GM12878 (cell line): ENCODE measurements at regions not wholly inside any gene's neighbourhood (a gene's known extent, or its start where the extent isn't known, plus 50 kb on each side); places are given as distances from the start of the nearest gene placed in this dataset.

Experiments
- JUNB ChIP-seq: IDR thresholded peaks from 2 replicates; pipeline ENCODE4 v1.6.1; 2016; ENCODE audit warnings: antibody characterized with exemption, mild to moderate bottlenecking
- KAT2A ChIP-seq: conservative IDR thresholded peaks from 2 replicates; pipeline ENCODE4 v1.6.1; 2011; ENCODE audit warnings: low read depth, low read length; ENCODE audit not compliant: control insufficient read depth
- POLR2AphosphoS5 ChIP-seq: IDR thresholded peaks from 2 replicates; pipeline ENCODE4 v1.6.1; 2011; ENCODE audit warnings: mild to moderate bottlenecking, low read length, inconsistent platforms
- SRF ChIP-seq, 2 experiments: IDR thresholded peaks; 2 replicates each; pipeline ENCODE4 v1.6.1; 2011; ENCODE audit warnings: low read depth in 2 of 2, low read length in 2 of 2, mild to moderate bottlenecking in 1 of 2, moderate library complexity in 1 of 2
- TF ChIP-seq, protein P1 (sequence below): IDR thresholded peaks from 2 replicates; pipeline ENCODE4 v1.6.1; 2012; ENCODE audit warnings: low read depth, low read length, improper control_type of control experiment
- TF ChIP-seq, protein P2 (sequence below), 3 experiments: IDR thresholded peaks in 2 of 3; conservative IDR thresholded peaks in 1 of 3; 2 replicates each; pipeline ENCODE4 v1.5.1; 2011; ENCODE audit warnings: low read depth in 3 of 3, low read length in 3 of 3, mild to moderate bottlenecking in 3 of 3, control low read depth in 2 of 3, moderate library complexity in 2 of 3, inconsistent platforms in 1 of 3, mixed read lengths in 1 of 3; ENCODE audit not compliant: control insufficient read depth in 2 of 3, insufficient read depth in 1 of 3; ENCODE audit errors: extremely low read depth in 1 of 3
- TF ChIP-seq, protein P3 (sequence below): fragments of 450-650 bp; conservative IDR thresholded peaks from 2 replicates; pipeline ENCODE4 v1.6.1; 2017; ENCODE audit warnings: mild to moderate bottlenecking, moderate library complexity
- TF ChIP-seq, protein P4 (sequence below): fragments of 450-650 bp; IDR thresholded peaks from 2 replicates; pipeline ENCODE4 v1.6.1; 2017; ENCODE audit warnings: borderline replicate concordance

DNA sequence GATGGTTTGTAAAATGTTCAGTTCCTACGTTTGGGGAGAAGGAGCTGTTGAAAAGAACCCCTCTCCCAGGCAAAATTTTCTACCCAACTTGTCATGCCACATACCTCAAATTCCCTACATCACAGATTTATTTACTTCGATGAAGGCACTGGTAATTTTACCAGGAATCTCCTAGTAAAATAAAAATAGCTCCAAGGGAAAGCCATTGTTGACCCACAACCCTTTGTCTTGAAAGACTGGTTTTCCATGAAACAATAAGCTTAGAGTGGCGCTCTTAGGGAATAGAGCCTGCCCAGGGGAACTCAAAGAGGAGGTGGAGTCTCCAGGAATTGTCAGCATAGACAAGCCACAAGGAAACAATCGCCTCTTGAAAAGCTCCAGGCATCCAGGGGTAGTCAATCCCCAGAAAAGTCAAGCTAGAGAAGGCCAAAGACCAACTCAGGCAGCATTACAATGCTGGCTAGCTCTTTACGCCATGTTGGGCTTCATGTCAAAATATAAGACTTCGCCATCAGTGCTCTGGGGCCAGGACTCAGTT, 99.2 kb upstream of the RREB1 start:
- TF ChIP-seq, protein P1, sequence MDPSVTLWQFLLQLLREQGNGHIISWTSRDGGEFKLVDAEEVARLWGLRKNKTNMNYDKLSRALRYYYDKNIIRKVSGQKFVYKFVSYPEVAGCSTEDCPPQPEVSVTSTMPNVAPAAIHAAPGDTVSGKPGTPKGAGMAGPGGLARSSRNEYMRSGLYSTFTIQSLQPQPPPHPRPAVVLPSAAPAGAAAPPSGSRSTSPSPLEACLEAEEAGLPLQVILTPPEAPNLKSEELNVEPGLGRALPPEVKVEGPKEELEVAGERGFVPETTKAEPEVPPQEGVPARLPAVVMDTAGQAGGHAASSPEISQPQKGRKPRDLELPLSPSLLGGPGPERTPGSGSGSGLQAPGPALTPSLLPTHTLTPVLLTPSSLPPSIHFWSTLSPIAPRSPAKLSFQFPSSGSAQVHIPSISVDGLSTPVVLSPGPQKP: no peak
- TF ChIP-seq, protein P2, sequence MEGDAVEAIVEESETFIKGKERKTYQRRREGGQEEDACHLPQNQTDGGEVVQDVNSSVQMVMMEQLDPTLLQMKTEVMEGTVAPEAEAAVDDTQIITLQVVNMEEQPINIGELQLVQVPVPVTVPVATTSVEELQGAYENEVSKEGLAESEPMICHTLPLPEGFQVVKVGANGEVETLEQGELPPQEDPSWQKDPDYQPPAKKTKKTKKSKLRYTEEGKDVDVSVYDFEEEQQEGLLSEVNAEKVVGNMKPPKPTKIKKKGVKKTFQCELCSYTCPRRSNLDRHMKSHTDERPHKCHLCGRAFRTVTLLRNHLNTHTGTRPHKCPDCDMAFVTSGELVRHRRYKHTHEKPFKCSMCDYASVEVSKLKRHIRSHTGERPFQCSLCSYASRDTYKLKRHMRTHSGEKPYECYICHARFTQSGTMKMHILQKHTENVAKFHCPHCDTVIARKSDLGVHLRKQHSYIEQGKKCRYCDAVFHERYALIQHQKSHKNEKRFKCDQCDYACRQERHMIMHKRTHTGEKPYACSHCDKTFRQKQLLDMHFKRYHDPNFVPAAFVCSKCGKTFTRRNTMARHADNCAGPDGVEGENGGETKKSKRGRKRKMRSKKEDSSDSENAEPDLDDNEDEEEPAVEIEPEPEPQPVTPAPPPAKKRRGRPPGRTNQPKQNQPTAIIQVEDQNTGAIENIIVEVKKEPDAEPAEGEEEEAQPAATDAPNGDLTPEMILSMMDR (IDR thresholded peaks at IDR 0.05 in 2 of 3, conservative IDR thresholded peaks at IDR 0.05 in 1 of 3; ENCODE audit: control insufficient read depth in 2 of 3, extremely low read depth in 1 of 3, insufficient read depth in 1 of 3, low read depth in 3 of 3, low read length in 3 of 3): no peak
- TF ChIP-seq POLR2AphosphoS5 (no peak), JUNB (no peak), SRF (IDR thresholded peaks at IDR 0.05; ENCODE audit: low read depth in 2 of 2, low read length in 2 of 2) (no peak), KAT2A (no peak)
- TF ChIP-seq, protein P3, sequence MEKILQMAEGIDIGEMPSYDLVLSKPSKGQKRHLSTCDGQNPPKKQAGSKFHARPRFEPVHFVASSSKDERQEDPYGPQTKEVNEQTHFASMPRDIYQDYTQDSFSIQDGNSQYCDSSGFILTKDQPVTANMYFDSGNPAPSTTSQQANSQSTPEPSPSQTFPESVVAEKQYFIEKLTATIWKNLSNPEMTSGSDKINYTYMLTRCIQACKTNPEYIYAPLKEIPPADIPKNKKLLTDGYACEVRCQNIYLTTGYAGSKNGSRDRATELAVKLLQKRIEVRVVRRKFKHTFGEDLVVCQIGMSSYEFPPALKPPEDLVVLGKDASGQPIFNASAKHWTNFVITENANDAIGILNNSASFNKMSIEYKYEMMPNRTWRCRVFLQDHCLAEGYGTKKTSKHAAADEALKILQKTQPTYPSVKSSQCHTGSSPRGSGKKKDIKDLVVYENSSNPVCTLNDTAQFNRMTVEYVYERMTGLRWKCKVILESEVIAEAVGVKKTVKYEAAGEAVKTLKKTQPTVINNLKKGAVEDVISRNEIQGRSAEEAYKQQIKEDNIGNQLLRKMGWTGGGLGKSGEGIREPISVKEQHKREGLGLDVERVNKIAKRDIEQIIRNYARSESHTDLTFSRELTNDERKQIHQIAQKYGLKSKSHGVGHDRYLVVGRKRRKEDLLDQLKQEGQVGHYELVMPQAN: no peak
- TF ChIP-seq, protein P4, sequence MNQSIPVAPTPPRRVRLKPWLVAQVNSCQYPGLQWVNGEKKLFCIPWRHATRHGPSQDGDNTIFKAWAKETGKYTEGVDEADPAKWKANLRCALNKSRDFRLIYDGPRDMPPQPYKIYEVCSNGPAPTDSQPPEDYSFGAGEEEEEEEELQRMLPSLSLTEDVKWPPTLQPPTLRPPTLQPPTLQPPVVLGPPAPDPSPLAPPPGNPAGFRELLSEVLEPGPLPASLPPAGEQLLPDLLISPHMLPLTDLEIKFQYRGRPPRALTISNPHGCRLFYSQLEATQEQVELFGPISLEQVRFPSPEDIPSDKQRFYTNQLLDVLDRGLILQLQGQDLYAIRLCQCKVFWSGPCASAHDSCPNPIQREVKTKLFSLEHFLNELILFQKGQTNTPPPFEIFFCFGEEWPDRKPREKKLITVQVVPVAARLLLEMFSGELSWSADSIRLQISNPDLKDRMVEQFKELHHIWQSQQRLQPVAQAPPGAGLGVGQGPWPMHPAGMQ: no peak
